Common myeloid progenitor, CD34-positive (primary cell): ENCODE measurements at regions not wholly inside any gene's neighbourhood (a gene's known extent, or its start where the extent isn't known, plus 50 kb on each side); places are given as distances from the start of the nearest gene placed in this dataset.
A peak's percentile ranks its signal among the peaks of the same experiment; 100 is the strongest.

Experiments used
- CTCF ChIA-PET: fragments of 350-600 bp; sonication (Branson Sonifier 250); formaldehyde crosslinking; loops from one replicate; lab custom pipeline; 2021; ENCODE audit warnings: antibody characterized with exemption; lab: Charles Lee
- POLR2A ChIA-PET: fragments of 350-600 bp; sonication (Branson Sonifier 250); formaldehyde crosslinking; loops from one replicate; lab custom pipeline; 2021; ENCODE audit warnings: antibody characterized with exemption; lab: Charles Lee
- DNase-seq, 3 donors: peaks; one replicate each; pipeline versions ENCODE4 v3.0.0 to v3.0.0-alpha.2; 2013
- H3K27ac ChIP-seq, 2 experiments: 1 replicate in 1 of 2; 2 replicates in 1 of 2; pipeline ENCODE4 v1.7.0; 2013; ENCODE audit warnings: inconsistent platforms in 2 of 2, low read length in 2 of 2, mild to moderate bottlenecking in 2 of 2, low read depth in 1 of 2, moderate library complexity in 1 of 2; ENCODE audit not compliant: severe bottlenecking in 2 of 2, insufficient read depth in 1 of 2, poor library complexity in 1 of 2
- H3K27me3 ChIP-seq, 5 experiments: replicated peaks in 2 of 5; 1 replicate in 3 of 5; 2 replicates in 2 of 5; pipeline versions ENCODE4 v1.6.1 to v1.7.0; 2013; ENCODE audit warnings: low read length in 4 of 5, mild to moderate bottlenecking in 2 of 5, moderate library complexity in 2 of 5, inconsistent platforms in 1 of 5; ENCODE audit not compliant: insufficient read depth in 5 of 5, control insufficient read depth in 4 of 5
- H3K36me3 ChIP-seq, 4 experiments: 1 replicate in 2 of 4; 2 replicates in 2 of 4; pipeline versions ENCODE4 v1.6.1 to v1.7.0; 2013; ENCODE audit warnings: low read length in 3 of 4, control low read depth in 1 of 4, mild to moderate bottlenecking in 1 of 4; ENCODE audit not compliant: control insufficient read depth in 4 of 4, insufficient read depth in 4 of 4
- H3K4me1 ChIP-seq, 4 experiments: 1 replicate in 3 of 4; 2 replicates in 1 of 4; pipeline versions ENCODE4 v1.6.1 to v1.7.1; 2013; ENCODE audit warnings: low read length in 3 of 4, mild to moderate bottlenecking in 3 of 4, control low read depth in 1 of 4, inconsistent platforms in 1 of 4, moderate library complexity in 1 of 4; ENCODE audit not compliant: control insufficient read depth in 4 of 4, insufficient read depth in 4 of 4; ENCODE audit errors: control extremely low read depth in 1 of 4
- H3K4me3 ChIP-seq, 7 experiments: 1 replicate in 4 of 7; 2 replicates in 3 of 7; pipeline versions ENCODE4 v1.5.1 to v1.7.0; 2013; ENCODE audit warnings: mild to moderate bottlenecking in 7 of 7, low read length in 6 of 7, moderate library complexity in 6 of 7, inconsistent platforms in 2 of 7, low read depth in 2 of 7, control low read depth in 1 of 7; ENCODE audit not compliant: insufficient read depth in 4 of 7, control insufficient read depth in 1 of 7; ENCODE audit errors: extremely low read depth in 1 of 7
- H3K9me3 ChIP-seq, 5 experiments: 1 replicate in 4 of 5; 2 replicates in 1 of 5; pipeline versions ENCODE4 v1.6.1 to v1.7.1; 2013; ENCODE audit warnings: low read length in 4 of 5, mild to moderate bottlenecking in 2 of 5, inconsistent platforms in 1 of 5, low read depth in 1 of 5, moderate library complexity in 1 of 5; ENCODE audit not compliant: control insufficient read depth in 4 of 5, insufficient read depth in 2 of 5; ENCODE audit errors: control extremely low read depth in 1 of 5
- WGBS: methylation state at CpG from one replicate; pipeline ENCODE4 v1.1.5; 2013; ENCODE audit not compliant: insufficient coverage; 5-methylcytosine and 5-hydroxymethylcytosine counted together

DNA sequence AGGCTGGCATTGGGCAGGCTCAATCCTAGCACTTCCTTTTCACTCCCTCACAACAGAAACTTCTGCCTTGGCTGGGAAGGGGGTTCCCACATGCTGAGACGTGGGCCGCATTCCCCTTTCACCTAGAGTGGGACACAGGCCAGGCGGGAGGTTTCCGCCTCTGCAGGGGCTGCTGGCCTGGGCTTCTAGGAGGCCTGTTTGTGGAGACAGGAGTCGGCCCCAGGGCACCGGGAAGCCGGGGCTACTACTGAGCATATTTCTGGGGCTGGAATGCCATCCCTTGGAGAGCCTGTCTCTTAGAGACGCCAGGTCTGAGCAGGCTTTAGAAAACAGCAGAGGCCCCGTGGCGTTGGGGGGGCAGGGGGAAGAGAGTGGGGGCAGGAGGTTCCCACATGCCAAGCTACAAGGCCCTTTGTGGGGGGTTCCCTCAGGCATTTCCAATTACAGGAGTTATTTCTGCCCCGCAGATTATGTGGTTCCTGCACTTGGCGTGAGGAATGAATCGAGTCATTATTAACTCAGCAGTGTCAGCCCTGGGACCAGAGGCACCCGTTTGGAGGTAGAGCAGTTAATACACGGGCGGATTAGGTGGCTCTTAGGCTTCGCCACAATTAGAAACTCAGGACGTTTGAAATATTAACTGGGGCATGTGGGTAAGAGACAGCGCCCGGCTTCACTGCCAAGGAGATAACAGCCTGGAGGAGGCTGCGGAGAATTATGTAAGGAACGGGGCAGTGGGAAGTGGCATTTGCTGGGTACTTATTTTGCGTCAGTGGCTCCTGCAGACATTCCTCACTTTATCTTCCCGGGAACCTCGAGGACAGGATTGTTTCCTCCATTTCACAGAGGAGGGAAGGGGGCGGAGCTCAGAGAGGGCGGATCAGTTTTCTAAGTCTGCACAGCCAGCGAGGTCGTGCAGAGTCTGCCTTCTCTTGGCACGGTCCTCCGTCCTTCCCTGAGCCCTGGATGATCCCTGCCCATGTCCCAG is 162.5 kb downstream of the MAF start:
- 91% methylated on average over 27 of the region's 31 CpGs for WGBS
- Histone ChIP-seq H3K4me1 (peaks cover 0 to 19% (median 10%) of the 10 kb centered on the region in 4 experiments), H3K27me3 (peaks cover 0 to 3% (median 0%) of the 10 kb centered on the region in 5 experiments), H3K27ac (no peak overlapping the region), H3K36me3 (no peaks in the 10 kb centered on the region), H3K9me3 (no peaks in the 10 kb centered on the region), H3K4me3 (no peak overlapping the region)
- CTCF ChIA-PET: no interaction called here
- DNase-seq: no peak
- POLR2A ChIA-PET: no interaction called here

DNA sequence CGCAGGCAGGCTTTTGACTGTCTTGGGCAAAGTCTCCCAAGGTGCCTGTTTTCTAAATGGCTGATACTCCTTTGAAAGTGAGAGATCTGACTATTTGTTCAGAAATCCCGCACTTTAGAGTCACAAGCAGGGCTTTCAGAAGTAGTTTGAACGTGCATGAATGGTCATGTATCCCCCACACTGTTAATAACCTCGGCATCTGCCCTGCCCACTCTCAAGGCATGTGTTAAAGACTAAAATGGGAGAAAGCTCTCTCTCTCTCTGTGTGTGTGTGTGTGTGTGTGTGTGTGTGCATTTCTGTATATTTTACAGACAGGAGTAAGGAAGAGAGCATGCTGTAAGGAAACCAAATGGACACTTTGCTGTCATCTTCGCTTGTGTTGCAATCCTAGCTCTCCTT is 163.7 kb downstream of the MAF start:
- DNase-seq: no peak
- Histone ChIP-seq H3K4me1 (peaks cover 0 to 19% (median 10%) of the 10 kb centered on the region in 4 experiments), H3K27me3 (peaks cover 0 to 3% (median 0%) of the 10 kb centered on the region in 5 experiments), H3K36me3 (no peaks in the 10 kb centered on the region), H3K9me3 (peaks cover 0 to 1% (median 0%) of the 10 kb centered on the region in 5 experiments), H3K27ac (no peak overlapping the region), H3K4me3 (no peak overlapping the region)
- CTCF ChIA-PET: no interaction called here
- POLR2A ChIA-PET: no interaction called here
- WGBS: 92% methylated on average over 3 of the region's 5 CpGs

DNA sequence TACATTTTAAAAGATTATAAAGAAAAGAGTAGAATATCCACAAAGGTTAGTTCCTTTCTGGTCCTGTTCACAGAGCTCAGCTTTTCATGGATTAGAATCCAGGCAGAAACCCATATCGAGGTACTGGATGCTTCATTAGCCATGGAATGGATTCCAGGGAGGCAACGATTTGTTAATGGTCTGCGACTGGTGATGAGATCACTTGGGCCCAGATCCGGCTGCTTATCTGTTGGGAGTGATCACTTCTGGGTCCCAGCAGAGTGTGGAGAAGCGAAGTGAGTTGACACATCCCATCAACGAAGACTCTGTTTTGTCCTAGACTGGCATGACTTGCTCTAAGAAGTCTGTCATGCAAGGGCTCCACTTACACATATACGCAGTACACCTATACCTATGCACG is 165.8 kb downstream of the MAF start:
- no peak overlapping the region for H3K27ac ChIP-seq
- ChIA-PET POLR2A (no interaction called here), CTCF (interaction anchor here (1.0 kb wide), 1 partner anchor 17 kb away, joined by 3 read pairs; no protein-coding TSS in a partner anchor)
- H3K9me3 ChIP-seq: peaks cover 0 to 1% (median 0%) of the 10 kb centered on the region in 5 experiments
- peaks cover 0 to 6% (median 2%) of the 10 kb centered on the region in 4 experiments for H3K4me1 ChIP-seq
- peaks cover 0 to 5% (median 0%) of the 10 kb centered on the region in 5 experiments for H3K27me3 ChIP-seq
- no peaks in the 10 kb centered on the region for H3K36me3 ChIP-seq
- no peak for DNase-seq
- no peak overlapping the region for H3K4me3 ChIP-seq
- 94% methylated on average over 4 of the region's 8 CpGs for WGBS

DNA sequence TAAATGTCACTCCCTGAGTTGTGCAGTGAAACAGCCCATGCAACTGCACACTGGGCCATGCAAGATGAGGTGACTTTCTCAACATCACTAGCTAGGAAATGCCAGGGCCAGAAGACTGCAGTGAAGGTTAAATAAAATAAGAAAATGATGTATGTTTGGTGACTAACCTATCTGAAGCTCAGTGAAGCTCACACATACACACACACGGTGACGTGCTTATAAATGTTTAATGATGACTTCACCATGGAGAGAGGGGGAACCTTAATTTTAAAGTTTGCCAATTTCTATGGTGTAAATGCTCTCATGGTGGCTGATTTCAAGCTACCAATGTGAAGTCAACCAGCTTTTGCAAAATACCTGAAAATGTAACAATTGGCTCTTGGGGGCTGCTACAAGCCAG is 166.4 kb downstream of the MAF start:
- H3K27me3 ChIP-seq: peaks cover 0 to 5% (median 0%) of the 10 kb centered on the region in 5 experiments
- H3K4me1 ChIP-seq: peaks cover 0 to 6% (median 2%) of the 10 kb centered on the region in 4 experiments
- H3K27ac ChIP-seq: no peak overlapping the region
- no peak for DNase-seq
- ChIA-PET POLR2A (no interaction called here), CTCF (no interaction called here)
- no peaks in the 10 kb centered on the region for H3K36me3 ChIP-seq
- no CpG with 5 or more reads among the region's 2 CpGs for WGBS
- H3K4me3 ChIP-seq: no peak overlapping the region
- H3K9me3 ChIP-seq: peaks cover 0 to 1% (median 0%) of the 10 kb centered on the region in 5 experiments

DNA sequence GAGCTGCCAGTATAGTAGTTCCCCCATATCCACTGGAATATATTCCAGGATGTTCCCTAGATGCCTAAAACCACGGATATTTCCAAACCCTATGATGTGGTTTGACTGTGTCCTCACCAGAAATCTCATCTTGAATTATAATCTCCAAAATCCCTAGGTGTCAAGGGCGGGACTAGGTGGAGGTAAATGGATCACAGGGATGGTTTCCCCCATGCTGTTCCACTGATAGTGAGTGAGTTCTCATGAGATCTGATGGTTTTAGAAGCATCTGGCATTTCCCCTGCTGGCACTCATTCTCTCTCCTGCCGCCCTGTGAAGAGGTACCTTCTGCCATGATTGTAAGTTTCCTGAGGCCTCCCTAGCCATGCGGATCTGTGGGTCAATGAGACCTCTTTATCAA is 168.6 kb downstream of the MAF start:
- Histone ChIP-seq H3K27me3 (peaks cover 0 to 5% (median 0%) of the 10 kb centered on the region in 5 experiments), H3K4me1 (peaks cover 0 to 6% (median 2%) of the 10 kb centered on the region in 4 experiments), H3K4me3 (no peak overlapping the region), H3K36me3 (no peaks in the 10 kb centered on the region), H3K27ac (no peak overlapping the region), H3K9me3 (peaks cover 0 to 1% (median 0%) of the 10 kb centered on the region in 5 experiments)
- CTCF ChIA-PET: no interaction called here
- no peak for DNase-seq
- 100% methylated on average over 2 of the region's 4 CpGs for WGBS
- POLR2A ChIA-PET: no interaction called here

DNA sequence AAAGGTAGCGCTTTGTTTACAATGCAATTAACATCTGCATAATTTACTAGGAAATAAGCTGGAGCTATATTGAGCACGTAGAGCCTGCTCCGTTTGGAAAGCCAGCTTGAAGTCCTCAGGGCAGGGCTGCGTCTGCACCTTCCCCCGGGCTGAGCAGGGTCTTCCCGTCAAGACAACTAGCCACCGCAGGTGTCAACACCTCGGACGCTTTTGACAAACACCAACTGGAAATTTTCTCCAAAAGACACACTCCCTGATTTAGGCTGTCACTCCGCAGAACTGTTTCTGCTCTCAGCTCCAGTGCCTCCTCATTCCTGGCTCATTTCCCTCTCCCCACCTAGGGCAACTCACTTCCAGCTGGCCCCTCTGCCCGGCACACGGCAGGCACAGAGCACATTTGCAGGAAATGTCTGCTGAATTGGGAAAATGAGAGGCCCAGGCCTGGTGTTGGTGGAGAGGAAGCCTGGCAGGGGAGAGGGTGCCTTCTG is 170.3 kb downstream of the MAF start:
- no peaks in the 10 kb centered on the region for H3K36me3 ChIP-seq
- peaks cover 0 to 1% (median 0%) of the 10 kb centered on the region in 5 experiments for H3K9me3 ChIP-seq
- DNase-seq: peak in 1 of 3 donors; percentile 14
- H3K27ac ChIP-seq: no peak overlapping the region
- peaks cover 0 to 1% (median 0%) of the 10 kb centered on the region in 5 experiments for H3K27me3 ChIP-seq
- WGBS: 85% methylated on average over 9 of the region's 12 CpGs
- peaks cover 0 to 6% (median 2%) of the 10 kb centered on the region in 4 experiments for H3K4me1 ChIP-seq
- POLR2A ChIA-PET: no interaction called here
- CTCF ChIA-PET: no interaction called here
- H3K4me3 ChIP-seq: no peak overlapping the region
